ENCODE measurements at regions not wholly inside any gene's neighbourhood (a gene's known extent, or its start where the extent isn't known, plus 50 kb on each side); places are given as distances from the start of the nearest gene placed in this dataset.

- no peak overlapping the region for H2BK5ac ChIP-seq (ENCODE audit: insufficient read length, low read length)
- no peaks in the 10 kb centered on the region for H3K27me3 ChIP-seq (ENCODE audit: insufficient read depth, low read length)
- no peaks in the 10 kb centered on the region for H3K36me3 Mint-ChIP-seq (ENCODE audit: insufficient read depth in 1 of 3, low read depth in 3 of 3)
- H3K4me1 Mint-ChIP-seq, result peaks cover 3 to 10% of the 10 kb centered on the region in 2 experiments
- no peak overlapping the region for H3K4me3 Mint-ChIP-seq
- DNase-seq, result no peak
- H2BK20ac ChIP-seq (ENCODE audit: low read depth, low read length, poor library complexity, severe bottlenecking), result no peak overlapping the region
- no peak overlapping the region for H2BK120ac ChIP-seq (ENCODE audit: low read depth, low read length, poor library complexity, severe bottlenecking)
- H3K14ac ChIP-seq (ENCODE audit: insufficient read depth, low read length), result no peak overlapping the region
- no peaks in the 10 kb centered on the region for H3K9me3 ChIP-seq (ENCODE audit: control insufficient read depth, low read depth, low read length)
- no peak overlapping the region for H2AFZ ChIP-seq (ENCODE audit: low read length)
- no peaks in the 10 kb centered on the region for H3K79me2 ChIP-seq (ENCODE audit: insufficient read depth, low read length)
- no peaks in the 10 kb centered on the region for H3K23me2 ChIP-seq (ENCODE audit: insufficient read length, low read depth, low read length, poor library complexity, severe bottlenecking)
- no peaks in the 10 kb centered on the region for H3K4me1 ChIP-seq (ENCODE audit: insufficient read depth, low read length)
- no peak overlapping the region for H3K23ac ChIP-seq (ENCODE audit: insufficient read length, low read depth, low read length)
- H2BK12ac ChIP-seq (ENCODE audit: insufficient read length, low read depth, low read length), result no peak overlapping the region
- no peak overlapping the region for H3K4me2 ChIP-seq (ENCODE audit: insufficient read depth, insufficient read length, low read length)
- H4K8ac ChIP-seq (replicated peaks; ENCODE audit: insufficient read length, low read depth, low read length), result no peak overlapping the region
- H3K56ac ChIP-seq (ENCODE audit: insufficient read length, low read depth, low read length), result no peak overlapping the region
- no CpG with 5 or more reads among the region's 4 CpGs for WGBS (ENCODE audit: extremely low coverage, insufficient read length, low lambda C conversion rate)
- no peak overlapping the region for H3T11ph ChIP-seq (ENCODE audit: low read length)
- no peak overlapping the region for H3K9ac ChIP-seq (ENCODE audit: extremely low read depth, insufficient read length, low read length)
- H2BK15ac ChIP-seq (ENCODE audit: low read depth, low read length), result no peak overlapping the region
- H2AK5ac ChIP-seq (ENCODE audit: insufficient read length, low read length), result no peak overlapping the region
- H4K5ac ChIP-seq (ENCODE audit: insufficient read length, low read depth, low read length), result no peak overlapping the region
- H3K4ac ChIP-seq (ENCODE audit: low read depth, low read length), result no peak overlapping the region
- H3K9me3 Mint-ChIP-seq, result no peaks in the 10 kb centered on the region
- no peak overlapping the region for H4K91ac ChIP-seq (ENCODE audit: insufficient read length, low read depth, low read length)
- no peaks in the 10 kb centered on the region for H3K79me1 ChIP-seq (ENCODE audit: insufficient read depth, low read depth, low read length, poor library complexity, severe bottlenecking)
- no peaks in the 10 kb centered on the region for H3K27me3 Mint-ChIP-seq (ENCODE audit: low read depth)
- H3K27ac ChIP-seq (ENCODE audit: insufficient read length, low read depth, low read length), result no peak overlapping the region
- no peak overlapping the region for H3K18ac ChIP-seq (ENCODE audit: insufficient read length, low read depth, low read length)
- TF ChIP-seq CTCF (conservative IDR thresholded peaks at IDR 0.05), result no peak
- H4K20me1 ChIP-seq (ENCODE audit: control insufficient read depth, insufficient read depth, insufficient read length), result no peaks in the 10 kb centered on the region
- H3K27ac Mint-ChIP-seq, result peak overlapping the region in 2 of 3 experiments; percentile 26 to 50; a peak in 3 of 7 replicates
Observed at GRCh38 chr4:100948911-100949310, 398.4 kb downstream of the PPP3CA start.

Data from H9 (cell line).